Astrocyte of the spinal cord (primary cell): ENCODE measurements at regions not wholly inside any gene's neighbourhood (a gene's known extent, or its start where the extent isn't known, plus 50 kb on each side); places are given as distances from the start of the nearest gene placed in this dataset.

ENCODE experiments used
- DNase-seq: peaks from one replicate; pipeline ENCODE4 v3.0.0; 2011; ENCODE audit warnings: low read depth, low spot score
- H3K4me3 ChIP-seq: 2 replicates; pipeline ENCODE4 v1.5.1; 2011; ENCODE audit warnings: low read depth, mild to moderate bottlenecking, low read length, moderate library complexity
- in situ Hi-C: cut with HindIII; loops from 2 replicates; pipeline ENCODE4 v1.10.0; 2017; ENCODE audit warnings: low sequenced_read_pairs
- TF ChIP-seq, protein P1 (sequence below): IDR thresholded peaks from 2 replicates; pipeline ENCODE4 v1.5.1; 2012; ENCODE audit warnings: low read depth, mild to moderate bottlenecking, low read length, inconsistent platforms

DNA sequence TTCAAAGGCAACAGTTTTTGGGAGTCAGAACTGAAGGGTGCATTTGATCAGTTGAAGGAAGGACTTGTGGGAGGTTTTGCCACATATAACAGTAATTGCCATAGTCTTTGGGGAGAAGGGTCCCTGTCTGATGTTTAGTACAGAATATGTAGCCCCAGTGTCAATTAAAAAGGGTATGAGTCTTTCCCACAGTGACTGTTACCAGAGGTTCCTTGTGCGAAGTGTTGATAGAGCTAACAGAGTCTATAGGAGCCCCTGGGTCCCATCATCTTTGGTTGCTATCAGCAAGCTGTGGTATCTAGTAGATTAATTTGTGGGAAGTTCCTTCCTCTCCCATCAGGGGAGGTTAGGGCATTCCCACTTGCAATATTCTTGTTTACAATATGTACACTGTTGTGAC, 329.2 kb downstream of the PTPRU start:
- in situ Hi-C loops: no loop called here
- no peak for DNase-seq
- no peak overlapping the region for H3K4me3 ChIP-seq
- TF ChIP-seq, protein P1, sequence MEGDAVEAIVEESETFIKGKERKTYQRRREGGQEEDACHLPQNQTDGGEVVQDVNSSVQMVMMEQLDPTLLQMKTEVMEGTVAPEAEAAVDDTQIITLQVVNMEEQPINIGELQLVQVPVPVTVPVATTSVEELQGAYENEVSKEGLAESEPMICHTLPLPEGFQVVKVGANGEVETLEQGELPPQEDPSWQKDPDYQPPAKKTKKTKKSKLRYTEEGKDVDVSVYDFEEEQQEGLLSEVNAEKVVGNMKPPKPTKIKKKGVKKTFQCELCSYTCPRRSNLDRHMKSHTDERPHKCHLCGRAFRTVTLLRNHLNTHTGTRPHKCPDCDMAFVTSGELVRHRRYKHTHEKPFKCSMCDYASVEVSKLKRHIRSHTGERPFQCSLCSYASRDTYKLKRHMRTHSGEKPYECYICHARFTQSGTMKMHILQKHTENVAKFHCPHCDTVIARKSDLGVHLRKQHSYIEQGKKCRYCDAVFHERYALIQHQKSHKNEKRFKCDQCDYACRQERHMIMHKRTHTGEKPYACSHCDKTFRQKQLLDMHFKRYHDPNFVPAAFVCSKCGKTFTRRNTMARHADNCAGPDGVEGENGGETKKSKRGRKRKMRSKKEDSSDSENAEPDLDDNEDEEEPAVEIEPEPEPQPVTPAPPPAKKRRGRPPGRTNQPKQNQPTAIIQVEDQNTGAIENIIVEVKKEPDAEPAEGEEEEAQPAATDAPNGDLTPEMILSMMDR: no peak

DNA sequence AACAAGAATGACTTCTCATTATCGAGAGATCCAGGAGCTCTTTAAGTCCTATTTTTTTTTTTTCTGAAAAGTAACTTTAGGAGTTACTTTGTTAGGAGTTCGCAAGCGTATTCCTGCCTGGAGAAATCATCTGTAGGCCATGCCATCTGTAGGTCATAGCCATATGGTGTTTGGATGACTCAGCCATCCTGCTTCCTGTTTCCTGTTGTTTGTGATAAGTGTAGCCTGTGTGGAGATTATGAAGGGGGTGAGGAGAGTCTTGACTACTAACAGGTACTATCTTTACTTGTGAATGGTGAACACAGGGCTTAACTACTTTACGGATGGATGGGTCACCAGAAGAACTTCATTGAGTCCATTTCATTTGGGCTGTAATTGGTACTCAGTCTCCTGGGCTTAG, 327.2 kb downstream of the PTPRU start:
- in situ Hi-C loops: no loop called here
- no peak for DNase-seq

DNA sequence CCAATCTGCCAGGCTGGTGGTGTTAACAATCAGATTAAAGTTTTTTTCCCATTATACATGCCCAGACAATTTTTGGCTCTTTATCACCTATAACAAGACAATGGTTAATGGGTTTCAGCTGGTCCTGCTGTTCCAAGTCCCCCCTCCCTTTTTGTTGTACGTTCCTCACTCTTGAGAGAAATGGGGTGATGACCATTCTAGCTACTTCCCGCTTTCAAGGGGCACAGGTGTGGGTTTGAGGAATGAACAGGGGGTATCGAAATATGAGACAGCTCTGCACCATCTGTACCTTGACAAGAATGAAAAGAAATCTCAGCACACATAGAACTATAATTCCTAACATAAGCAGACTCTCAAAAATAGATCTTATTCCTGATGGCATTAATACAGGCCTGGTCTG, 326.8 kb downstream of the PTPRU start:
- TF ChIP-seq, protein P1: no peak
- in situ Hi-C loops: no loop called here
- no peak for DNase-seq
- no peak overlapping the region for H3K4me3 ChIP-seq

More for the DNA sequence above, 327.2 kb downstream of the PTPRU start:
- no peak overlapping the region for H3K4me3 ChIP-seq
- TF ChIP-seq, protein P1: no peak

DNA sequence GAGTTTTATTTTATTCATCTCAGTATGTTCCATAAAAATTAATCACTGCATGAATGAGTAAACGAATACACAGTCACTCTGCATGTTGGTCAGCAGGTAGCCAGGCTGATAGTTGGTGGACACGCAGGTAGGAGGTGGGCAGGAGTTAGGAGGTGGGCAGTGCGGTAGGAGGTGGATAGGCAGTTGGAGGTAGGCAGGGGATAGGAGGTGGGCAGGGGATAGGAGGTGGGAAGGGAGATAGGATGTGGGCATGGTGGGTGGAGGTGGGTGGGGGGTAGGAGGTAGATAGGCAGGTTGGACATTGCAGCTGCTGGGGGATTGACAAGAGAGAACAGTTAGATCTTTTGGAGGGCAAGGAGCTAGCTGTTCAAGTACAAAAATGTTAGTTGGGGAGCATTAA, 322.7 kb downstream of the PTPRU start:
- TF ChIP-seq, protein P1: no peak
- H3K4me3 ChIP-seq: no peak overlapping the region
- DNase-seq: no peak
- in situ Hi-C loops: no loop called here

DNA sequence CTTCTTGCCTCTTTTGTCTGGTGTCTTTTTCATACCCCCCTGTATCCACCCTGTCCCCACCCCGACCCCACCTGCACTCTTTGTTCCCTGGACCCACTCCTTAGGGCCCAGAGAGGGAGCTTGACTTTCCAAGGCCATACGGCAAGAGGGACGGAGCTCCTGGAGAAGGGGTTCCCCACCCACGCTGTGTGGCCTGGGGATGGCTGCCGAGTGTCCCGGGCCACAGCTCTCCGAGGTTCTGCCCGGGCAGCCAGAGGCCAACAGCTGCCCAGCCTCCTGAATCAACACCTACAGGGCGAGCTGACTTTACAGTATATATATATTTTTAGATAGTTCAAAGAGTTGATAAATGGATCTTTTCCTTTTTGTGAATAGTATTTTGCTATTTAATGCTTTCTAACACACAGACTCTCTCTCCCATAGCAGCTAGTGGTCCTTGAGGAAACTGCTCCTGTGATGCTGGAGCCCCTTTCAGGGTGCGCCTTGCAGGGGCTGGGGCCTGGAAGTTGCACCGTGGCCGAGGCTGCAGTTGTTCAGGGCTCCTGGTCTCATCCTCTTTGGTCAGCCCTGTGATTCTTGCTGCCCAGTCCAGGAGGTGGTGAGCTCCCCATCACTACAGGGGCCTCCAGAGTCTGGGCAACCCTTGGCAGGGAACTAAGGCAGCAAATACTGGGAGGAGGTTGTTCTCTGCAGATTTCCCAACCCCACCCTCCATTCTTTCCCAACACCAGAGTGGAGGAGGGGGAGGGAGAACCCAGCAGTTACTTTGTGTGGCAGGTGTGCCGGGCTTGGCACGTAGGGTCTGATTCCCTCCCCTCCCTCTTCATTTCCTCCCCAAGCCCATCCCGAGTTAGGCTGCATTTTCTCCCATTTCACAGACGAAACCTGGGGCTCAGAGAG, 321.6 kb downstream of the PTPRU start:
- DNase-seq: no peak
- in situ Hi-C loops: no loop called here
- H3K4me3 ChIP-seq: no peak overlapping the region
- TF ChIP-seq, protein P1: no peak

DNA sequence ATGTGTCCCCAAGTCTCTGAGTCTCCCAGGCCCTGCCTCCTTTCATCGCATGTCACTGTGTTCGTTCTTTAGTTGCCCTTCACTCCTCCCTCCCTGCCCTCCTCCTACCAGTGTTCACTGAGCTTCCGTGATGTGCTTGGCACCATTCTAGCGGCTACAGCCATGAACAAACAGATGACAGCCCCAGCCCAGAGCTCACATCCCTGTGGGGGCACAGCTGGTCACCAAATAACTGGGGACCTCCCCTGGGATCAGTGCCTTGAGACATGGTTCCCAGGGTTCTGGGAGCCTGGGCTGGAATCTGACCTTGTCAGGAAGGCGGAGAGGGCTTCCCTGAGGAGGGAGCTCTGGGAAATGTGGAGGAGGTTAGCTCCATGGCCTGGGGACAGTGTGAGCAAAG, 320.7 kb downstream of the PTPRU start:
- no peak for DNase-seq
- no peak overlapping the region for H3K4me3 ChIP-seq
- in situ Hi-C loops: no loop called here
- TF ChIP-seq, protein P1: no peak
